H1 (cell line): ENCODE measurements at regions not wholly inside any gene's neighbourhood (a gene's known extent, or its start where the extent isn't known, plus 50 kb on each side); places are given as distances from the start of the nearest gene placed in this dataset.

Experiments used
- CTCF ChIA-PET: fragments of 300-600 bp; sonication (Branson Sonifier 250); formaldehyde crosslinking; loops from one replicate; lab custom pipeline; 2021; ENCODE audit not compliant: partially characterized antibody; lab: Charles Lee
- POLR2A ChIA-PET: fragments of 300-600 bp; sonication (Branson Sonifier 250); formaldehyde crosslinking; loops from one replicate; lab custom pipeline; 2021; ENCODE audit warnings: inconsistent platforms; ENCODE audit not compliant: partially characterized antibody; lab: Charles Lee
- DNase-seq, 2 experiments: peaks; one replicate each; pipeline versions ENCODE4 v3.0.0 to v3.0.0-alpha.2; 2010 to 2022; ENCODE audit warnings: low spot score in 2 of 2, low read depth in 1 of 2, mixed read lengths in 1 of 2
- FAIRE-seq: peaks from 2 replicates; lab custom pipeline; 2011; peaks lifted over from hg19 to GRCh38; lab: Jason Lieb, UNC
- H2AFZ ChIP-seq: 2 replicates; pipeline ENCODE4 v1.8.1; 2012; ENCODE audit warnings: low read length, inconsistent platforms
- H2AK5ac ChIP-seq: 2 replicates; pipeline ENCODE4 v1.6.1; 2013; ENCODE audit warnings: low read depth, low read length
- H2BK120ac ChIP-seq: replicated peaks from 2 replicates; pipeline ENCODE3; 2013; ENCODE audit warnings: low read depth, low read length, inconsistent platforms
- H2BK12ac ChIP-seq: 2 replicates; pipeline ENCODE4 v1.6.1; 2013; ENCODE audit warnings: low read depth, low read length
- H2BK15ac ChIP-seq: 2 replicates; pipeline ENCODE4 v1.6.1; 2013; ENCODE audit warnings: low read length
- H2BK20ac ChIP-seq: 2 replicates; pipeline ENCODE4 v1.6.1; 2013; ENCODE audit warnings: low read length
- H2BK5ac ChIP-seq: 2 replicates; pipeline ENCODE4 v1.6.1; 2013; ENCODE audit warnings: low read depth, low read length
- H3K14ac ChIP-seq: 2 replicates; pipeline ENCODE4 v1.6.1; 2013; ENCODE audit warnings: inconsistent platforms; ENCODE audit not compliant: insufficient read length
- H3K18ac ChIP-seq: 2 replicates; pipeline ENCODE4 v1.6.1; 2013; ENCODE audit warnings: low read length; ENCODE audit errors: extremely low read depth
- H3K23ac ChIP-seq: 2 replicates; pipeline ENCODE4 v1.6.1; 2013; ENCODE audit warnings: inconsistent platforms; ENCODE audit not compliant: insufficient read length
- H3K23me2 ChIP-seq: 2 replicates; pipeline ENCODE4 v1.6.1; 2013; ENCODE audit warnings: low read depth, low read length
- H3K27ac ChIP-seq: 2 replicates; pipeline ENCODE4 v1.6.1; 2011; ENCODE audit warnings: low read depth, low read length, inconsistent platforms
- H3K27me3 ChIP-seq, 4 experiments: replicated peaks in 1 of 4; 1 replicate in 1 of 4; 2 replicates in 3 of 4; pipeline versions ENCODE4 v1.6.1 to v1.8.1; 2011 to 2013; ENCODE audit warnings: low read length in 3 of 4, mild to moderate bottlenecking in 3 of 4, inconsistent platforms in 2 of 4, mixed read lengths in 2 of 4, moderate library complexity in 1 of 4; ENCODE audit not compliant: control insufficient read depth in 3 of 4, insufficient read depth in 3 of 4; ENCODE audit errors: extremely low read depth in 1 of 4
- H3K36me3 ChIP-seq, 4 experiments: 2 replicates each; pipeline versions ENCODE4 v1.6.1 to v1.8.1; 2011 to 2013; ENCODE audit warnings: mild to moderate bottlenecking in 4 of 4, low read length in 3 of 4, moderate library complexity in 2 of 4, control low read depth in 1 of 4, inconsistent platforms in 1 of 4; ENCODE audit not compliant: insufficient read depth in 4 of 4, control insufficient read depth in 2 of 4
- H3K4ac ChIP-seq: replicated peaks from 2 replicates; pipeline ENCODE3; 2013; ENCODE audit warnings: low read length, low read depth, mixed read lengths, inconsistent platforms; ENCODE audit not compliant: insufficient read length
- H3K4me1 ChIP-seq, 4 experiments: replicated peaks in 1 of 4; 1 replicate in 1 of 4; 2 replicates in 3 of 4; pipeline versions ENCODE4 v1.6.1 to v1.8.1; 2011 to 2013; ENCODE audit warnings: low read length in 3 of 4, inconsistent platforms in 2 of 4, mixed read lengths in 1 of 4; ENCODE audit not compliant: insufficient read depth in 4 of 4, control insufficient read depth in 3 of 4
- H3K4me2 ChIP-seq, 2 experiments: 2 replicates each; pipeline versions ENCODE4 v1.6.1 to v1.8.1; 2011 to 2013; ENCODE audit warnings: low read depth in 2 of 2, low read length in 2 of 2, control low read depth in 1 of 2, inconsistent platforms in 1 of 2, mild to moderate bottlenecking in 1 of 2; ENCODE audit not compliant: insufficient read depth in 1 of 2
- H3K4me3 ChIP-seq, 4 experiments: fragments of 200-600, 300-600 bp in 1 of 4; sonication (generic), shearing (Covaris generic), sonication (Bioruptor Twin) in 1 of 4; 2 replicates each; pipeline versions ENCODE4 v1.5.1 to v1.8.1; 2011 to 2016; ENCODE audit warnings: low read length in 4 of 4, low read depth in 3 of 4, control low read depth in 2 of 4, inconsistent platforms in 2 of 4, mild to moderate bottlenecking in 2 of 4, mixed read lengths in 1 of 4, moderate library complexity in 1 of 4; ENCODE audit not compliant: insufficient read depth in 2 of 4; ENCODE audit errors: extremely low read depth in 1 of 4
- H3K56ac ChIP-seq: replicated peaks from 2 replicates; pipeline ENCODE3; 2013; ENCODE audit warnings: low read depth, mild to moderate bottlenecking, mixed read lengths, low read length, inconsistent platforms; ENCODE audit not compliant: insufficient read length
- H3K79me1 ChIP-seq: 2 replicates; pipeline ENCODE4 v1.6.1; 2013; ENCODE audit warnings: low read depth, low read length, control low read depth
- H3K79me2 ChIP-seq, 2 experiments: 2 replicates each; pipeline versions ENCODE4 v1.6.1 to v1.8.1; 2012 to 2013; ENCODE audit warnings: low read length in 2 of 2, mild to moderate bottlenecking in 2 of 2, inconsistent platforms in 1 of 2; ENCODE audit not compliant: insufficient read depth in 2 of 2, control insufficient read depth in 1 of 2
- H3K9ac ChIP-seq, 4 experiments: replicated peaks in 1 of 4; 1 replicate in 1 of 4; 2 replicates in 3 of 4; pipeline versions ENCODE4 v1.6.1 to v1.8.1; 2011 to 2013; ENCODE audit warnings: low read depth in 3 of 4, low read length in 3 of 4, control low read depth in 2 of 4, mild to moderate bottlenecking in 2 of 4, moderate library complexity in 2 of 4, inconsistent platforms in 1 of 4; ENCODE audit errors: extremely low read depth in 1 of 4
- H3K9me3 ChIP-seq, 2 experiments: 2 replicates each; pipeline versions ENCODE4 v1.6.1 to v1.8.1; 2012 to 2013; ENCODE audit warnings: mild to moderate bottlenecking in 2 of 2, moderate library complexity in 2 of 2, control low read depth in 1 of 2, inconsistent platforms in 1 of 2, low read depth in 1 of 2, low read length in 1 of 2, mixed read lengths in 1 of 2; ENCODE audit not compliant: insufficient read depth in 2 of 2
- H4K20me1 ChIP-seq, 2 experiments: replicated peaks in 1 of 2; 2 replicates each; pipeline versions ENCODE3 to v1.8.1; 2011 to 2013; ENCODE audit warnings: inconsistent platforms in 2 of 2, low read length in 2 of 2, mild to moderate bottlenecking in 1 of 2; ENCODE audit not compliant: insufficient read depth in 2 of 2, control insufficient read depth in 1 of 2
- H4K5ac ChIP-seq: 2 replicates; pipeline ENCODE4 v1.6.1; 2013; ENCODE audit warnings: low read length, low read depth, mixed read lengths, inconsistent platforms; ENCODE audit not compliant: insufficient read length
- H4K8ac ChIP-seq: 2 replicates; pipeline ENCODE4 v1.8.0; 2013; ENCODE audit warnings: mild to moderate bottlenecking, moderate library complexity, low read length, inconsistent platforms; ENCODE audit not compliant: insufficient read depth; ENCODE audit errors: extremely low read depth
- H4K91ac ChIP-seq: replicated peaks from 2 replicates; pipeline ENCODE3; 2013; ENCODE audit warnings: low read length, mixed read lengths, inconsistent platforms; ENCODE audit not compliant: insufficient read length
- CREB1 ChIP-seq: IDR thresholded peaks from 2 replicates; pipeline ENCODE4 v1.6.1; 2012; ENCODE audit warnings: inconsistent platforms
- HDAC6 ChIP-seq: IDR thresholded peaks from one replicate; pipeline ENCODE4 v1.7.1; 2012; ENCODE audit warnings: low read depth, mild to moderate bottlenecking, inconsistent platforms, low read length, moderate library complexity
- KDM1A ChIP-seq: fragments of 200-600, 300-600 bp; sonication (generic); IDR thresholded peaks from 2 replicates; pipeline ENCODE4 v1.7.1; 2016; ENCODE audit warnings: mild to moderate bottlenecking, low read length, borderline replicate concordance
- RFX5 ChIP-seq: IDR thresholded peaks from 2 replicates; pipeline ENCODE4 v1.6.1; 2011; ENCODE audit warnings: low read depth, low read length, improper control_type of control experiment, borderline replicate concordance
- SAP30 ChIP-seq: fragments of 300-600 bp; sonication (generic); IDR thresholded peaks from 2 replicates; pipeline ENCODE4 v1.7.1; 2012; ENCODE audit warnings: low read length, moderate library complexity, mild to moderate bottlenecking, inconsistent platforms; ENCODE audit not compliant: insufficient read depth, insufficient replicate concordance
- SIX5 ChIP-seq: IDR thresholded peaks from 2 replicates; pipeline ENCODE4 v1.6.1; 2011; ENCODE audit warnings: mild to moderate bottlenecking, low read depth, low read length
- SP4 ChIP-seq: IDR thresholded peaks from 2 replicates; pipeline ENCODE4 v1.6.1; 2012; ENCODE audit warnings: low read length, inconsistent platforms
- WGBS, 2 experiments: shearing (Covaris generic) in 1 of 2; methylation state at CpG; one replicate each; pipeline versions ENCODE4 v1.1.6 to v1.1.7; 2013 to 2015; ENCODE audit warnings: low lambda C conversion rate in 2 of 2, mixed read lengths in 2 of 2, inconsistent platforms in 1 of 2, low coverage in 1 of 2, missing lambda C conversion rate in 1 of 2; ENCODE audit not compliant: insufficient replicate concordance in 2 of 2, insufficient coverage in 1 of 2, insufficient read length in 1 of 2; ENCODE audit errors: extremely low coverage in 1 of 2, missing lambda C conversion rate in 1 of 2; 5-methylcytosine and 5-hydroxymethylcytosine counted together

- H3K4ac ChIP-seq: no peak overlapping the region
- H4K91ac ChIP-seq: no peak overlapping the region
- no peak overlapping the region for H3K4me2 ChIP-seq
- H3K23ac ChIP-seq: no peak overlapping the region
- H3K79me1 ChIP-seq: no peaks in the 10 kb centered on the region
- H3K56ac ChIP-seq: no peak overlapping the region
- no peaks in the 10 kb centered on the region for H3K79me2 ChIP-seq
- no peaks in the 10 kb centered on the region for H3K27me3 ChIP-seq
- ChIA-PET CTCF (interaction anchor here (0.7 kb wide), 1 partner anchor 18 kb away, joined by 3 read pairs; no protein-coding TSS in a partner anchor), POLR2A (no interaction called here)
- no peak overlapping the region for H3K14ac ChIP-seq
- no peak overlapping the region for H2BK120ac ChIP-seq
- FAIRE-seq: no peak
- H2BK15ac ChIP-seq: no peak overlapping the region
- peaks cover 0 to 3% (median 0%) of the 10 kb centered on the region in 4 experiments; a peak in 2 of 8 replicates for H3K36me3 ChIP-seq
- H3K23me2 ChIP-seq: no peaks in the 10 kb centered on the region; the same call in 1 of the 2 replicates
- H2AK5ac ChIP-seq: no peak overlapping the region
- H3K9me3 ChIP-seq: peaks cover 9 to 14% of the 10 kb centered on the region in 2 experiments
- no peak overlapping the region for H4K5ac ChIP-seq
- no peak overlapping the region for H2AFZ ChIP-seq
- no peak for DNase-seq
- no peak overlapping the region for H2BK12ac ChIP-seq
- H2BK5ac ChIP-seq: no peak overlapping the region
- H3K9ac ChIP-seq: no peak overlapping the region
- H4K8ac ChIP-seq: no peak overlapping the region
- no peak overlapping the region for H3K4me3 ChIP-seq
- H4K20me1 ChIP-seq: no peaks in the 10 kb centered on the region
- no peak overlapping the region for H3K18ac ChIP-seq
- H2BK20ac ChIP-seq: no peak overlapping the region
- TF ChIP-seq SAP30: no peak
- TF ChIP-seq SIX5: no peak
- no peak for TF ChIP-seq CREB1
- no peak for TF ChIP-seq KDM1A
- TF ChIP-seq HDAC6: no peak
- no peak for TF ChIP-seq RFX5
- TF ChIP-seq SP4: no peak
- WGBS, 2 experiments: 97% methylated on average over 6 of the region's 6 CpGs; no CpG with 5 or more reads in 1 of the 2 experiments
- H3K27ac ChIP-seq: no peak overlapping the region
- no peaks in the 10 kb centered on the region for H3K4me1 ChIP-seq
Observed at GRCh38 chr2:144259332-144259731, 260.6 kb downstream of the ZEB2 start.
